ENCODE measurements at regions not wholly inside any gene's neighbourhood (a gene's known extent, or its start where the extent isn't known, plus 50 kb on each side); places are given as distances from the start of the nearest gene placed in this dataset.

GRCh38 chr1:5690898-5691297 is 301.3 kb downstream of the NPHP4 start:
- DNase-seq (ENCODE audit: low read depth), result no peak
- no peak overlapping the region for H3K4me3 ChIP-seq (ENCODE audit: low read depth, low read length)
- no peak for TF ChIP-seq CTCF (conservative IDR thresholded peaks at IDR 0.05; ENCODE audit: low read depth, low read length)

GRCh38 chr1:5690291-5690690 is 301.9 kb downstream of the NPHP4 start:
- H3K4me3 ChIP-seq (ENCODE audit: low read depth, low read length), result no peak overlapping the region
- DNase-seq (ENCODE audit: low read depth), result no peak
- no peak for TF ChIP-seq CTCF (conservative IDR thresholded peaks at IDR 0.05; ENCODE audit: low read depth, low read length)

GRCh38 chr1:5688081-5689077 is 303.8 kb downstream of the NPHP4 start:
- no peak for TF ChIP-seq CTCF (conservative IDR thresholded peaks at IDR 0.05; ENCODE audit: low read depth, low read length)
- no peak overlapping the region for H3K4me3 ChIP-seq (ENCODE audit: low read depth, low read length)
- no peak for DNase-seq (ENCODE audit: low read depth)

GRCh38 chr1:5686925-5687706 is 305.1 kb downstream of the NPHP4 start:
- no peak overlapping the region for H3K4me3 ChIP-seq (ENCODE audit: low read depth, low read length)
- no peak for TF ChIP-seq CTCF (conservative IDR thresholded peaks at IDR 0.05; ENCODE audit: low read depth, low read length)
- DNase-seq (ENCODE audit: low read depth), result no peak

GRCh38 chr1:5686195-5686594 is 306.0 kb downstream of the NPHP4 start:
- no peak overlapping the region for H3K4me3 ChIP-seq (ENCODE audit: low read depth, low read length)
- DNase-seq (ENCODE audit: low read depth), result no peak
- TF ChIP-seq CTCF (conservative IDR thresholded peaks at IDR 0.05; ENCODE audit: low read depth, low read length), result no peak

- no peak for TF ChIP-seq CTCF (conservative IDR thresholded peaks at IDR 0.05; ENCODE audit: low read depth, low read length)
- H3K4me3 ChIP-seq (ENCODE audit: low read depth, low read length), result no peak overlapping the region
- DNase-seq (ENCODE audit: low read depth), result no peak
Observed at GRCh38 chr1:5685446-5686040, 306.7 kb downstream of the NPHP4 start.
